HL-60 (cell line): ENCODE measurements at regions not wholly inside any gene's neighbourhood (a gene's known extent, or its start where the extent isn't known, plus 50 kb on each side); places are given as distances from the start of the nearest gene placed in this dataset.
A peak's percentile ranks its signal among the peaks of the same experiment; 100 is the strongest.

Source experiments
- DNase-seq, 2 experiments: peaks; one replicate each; pipeline ENCODE4 v3.0.0-alpha.2; 2010 to 2020; ENCODE audit warnings: low read depth in 1 of 2, low spot score in 1 of 2
- H3K27ac ChIP-seq: fragments of 250-450 bp; sonication (Bioruptor Pico); replicated peaks from 2 replicates; pipeline ENCODE4 v1.5.1; 2020; ENCODE audit warnings: mild to moderate bottlenecking, moderate library complexity
- H3K27me3 ChIP-seq: fragments of 250-450 bp; sonication (Bioruptor Pico); 2 replicates; pipeline ENCODE4 v1.5.1; 2021; ENCODE audit warnings: mild to moderate bottlenecking, moderate library complexity; ENCODE audit not compliant: insufficient read depth, poor library complexity, severe bottlenecking
- H3K4me3 ChIP-seq: replicated peaks from 2 replicates; pipeline ENCODE4 v1.5.1; 2011; ENCODE audit warnings: mild to moderate bottlenecking, control low read depth, low read length; ENCODE audit not compliant: insufficient read depth
- GABPA ChIP-seq: IDR thresholded peaks from 2 replicates; pipeline ENCODE4 v1.6.1; 2012; ENCODE audit warnings: low read depth
- POLR2AphosphoS5 ChIP-seq: IDR thresholded peaks from 2 replicates; pipeline ENCODE4 v1.6.1; 2012; ENCODE audit warnings: low read depth
- REST ChIP-seq: IDR thresholded peaks from 2 replicates; pipeline ENCODE4 v1.6.1; 2012; ENCODE audit warnings: low read depth; ENCODE audit not compliant: insufficient replicate concordance
- SPI1 ChIP-seq: IDR thresholded peaks from 2 replicates; pipeline ENCODE4 v1.6.1; 2012; ENCODE audit warnings: low read depth, mild to moderate bottlenecking, borderline replicate concordance
- TF ChIP-seq, protein P1 (sequence below): IDR thresholded peaks from one replicate; pipeline ENCODE4 v1.5.1; 2011; ENCODE audit warnings: low read length, control low read depth, inconsistent platforms; ENCODE audit not compliant: insufficient read depth

GRCh38 chr13:66205807-66206206 is 1024.3 kb downstream of the PCDH9 start:
- no peak overlapping the region for H3K27ac ChIP-seq
- no peaks in the 10 kb centered on the region for H3K27me3 ChIP-seq
- DNase-seq = no peak
- no peak overlapping the region for H3K4me3 ChIP-seq
- TF ChIP-seq POLR2AphosphoS5 (no peak), REST (no peak), GABPA (no peak), SPI1 (no peak)
- TF ChIP-seq, protein P1, sequence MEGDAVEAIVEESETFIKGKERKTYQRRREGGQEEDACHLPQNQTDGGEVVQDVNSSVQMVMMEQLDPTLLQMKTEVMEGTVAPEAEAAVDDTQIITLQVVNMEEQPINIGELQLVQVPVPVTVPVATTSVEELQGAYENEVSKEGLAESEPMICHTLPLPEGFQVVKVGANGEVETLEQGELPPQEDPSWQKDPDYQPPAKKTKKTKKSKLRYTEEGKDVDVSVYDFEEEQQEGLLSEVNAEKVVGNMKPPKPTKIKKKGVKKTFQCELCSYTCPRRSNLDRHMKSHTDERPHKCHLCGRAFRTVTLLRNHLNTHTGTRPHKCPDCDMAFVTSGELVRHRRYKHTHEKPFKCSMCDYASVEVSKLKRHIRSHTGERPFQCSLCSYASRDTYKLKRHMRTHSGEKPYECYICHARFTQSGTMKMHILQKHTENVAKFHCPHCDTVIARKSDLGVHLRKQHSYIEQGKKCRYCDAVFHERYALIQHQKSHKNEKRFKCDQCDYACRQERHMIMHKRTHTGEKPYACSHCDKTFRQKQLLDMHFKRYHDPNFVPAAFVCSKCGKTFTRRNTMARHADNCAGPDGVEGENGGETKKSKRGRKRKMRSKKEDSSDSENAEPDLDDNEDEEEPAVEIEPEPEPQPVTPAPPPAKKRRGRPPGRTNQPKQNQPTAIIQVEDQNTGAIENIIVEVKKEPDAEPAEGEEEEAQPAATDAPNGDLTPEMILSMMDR = no peak

DNA sequence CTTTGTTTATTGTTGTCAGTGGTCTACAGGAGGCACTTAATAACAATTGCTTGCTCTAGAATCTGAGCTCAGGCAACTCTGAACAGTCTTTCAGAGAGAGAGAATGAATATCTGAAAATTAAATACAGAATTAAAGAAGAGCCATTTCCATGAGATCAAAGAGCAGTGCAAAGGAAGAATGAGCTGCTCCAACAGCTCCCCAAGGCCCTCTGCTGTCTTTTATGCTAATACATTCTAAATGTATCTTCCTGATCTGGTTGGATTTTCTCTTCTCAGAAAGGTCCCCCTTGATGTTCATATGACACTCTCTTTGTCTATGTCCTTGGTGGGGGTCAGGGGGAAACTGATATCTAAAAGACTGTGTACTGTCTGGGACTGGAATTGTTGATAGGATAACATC is 1029.6 kb downstream of the PCDH9 start:
- TF ChIP-seq GABPA (no peak), POLR2AphosphoS5 (no peak), SPI1 (no peak)
- TF ChIP-seq, protein P1 = no peak
- H3K4me3 ChIP-seq = no peak overlapping the region
- DNase-seq = no peak
- no peaks in the 10 kb centered on the region for H3K27me3 ChIP-seq
- H3K27ac ChIP-seq = no peak overlapping the region

GRCh38 chr13:66195238-66195637 is 1034.9 kb downstream of the PCDH9 start:
- TF ChIP-seq SPI1 = peak; percentile 89
- TF ChIP-seq, protein P1 = no peak
- no peak for DNase-seq
- Histone ChIP-seq H3K27ac (no peak overlapping the region), H3K27me3 (no peaks in the 10 kb centered on the region), H3K4me3 (no peak overlapping the region)

DNA sequence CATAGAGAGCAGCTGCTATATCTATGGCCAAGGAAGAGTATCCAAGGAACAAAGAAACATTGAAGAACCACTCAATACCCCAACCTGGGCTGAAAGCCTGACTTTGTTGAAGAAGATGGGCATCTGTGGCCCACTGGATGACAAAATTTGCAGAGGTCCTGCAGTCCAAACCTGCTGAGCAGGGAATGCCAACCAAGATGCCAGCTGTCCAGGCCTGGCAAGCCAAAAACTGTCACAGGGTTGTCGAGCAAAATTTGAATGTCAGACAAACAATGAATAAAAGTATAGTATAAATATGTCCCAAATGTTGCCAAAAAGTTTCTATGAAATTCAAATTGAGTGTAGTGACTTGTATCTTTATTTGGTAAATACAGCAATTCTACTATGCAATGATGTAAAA is 1040.2 kb downstream of the PCDH9 start:
- Histone ChIP-seq H3K4me3 (no peak overlapping the region), H3K27me3 (no peaks in the 10 kb centered on the region), H3K27ac (no peak overlapping the region)
- TF ChIP-seq GABPA (no peak), POLR2AphosphoS5 (no peak), SPI1 (no peak), REST (no peak)
- TF ChIP-seq, protein P1 = no peak
- DNase-seq = no peak
